Left kidney (tissue), 1 donor: ENCODE measurements at regions not wholly inside any gene's neighbourhood (a gene's known extent, or its start where the extent isn't known, plus 50 kb on each side); places are given as distances from the start of the nearest gene placed in this dataset.
A peak's percentile ranks its signal among the peaks of the same experiment; 100 is the strongest.

Experiments
- DNase-seq: peaks from one replicate; pipeline ENCODE4 v3.0.0-alpha.2; 2013

- DNase-seq = peak; percentile 36
Observed at GRCh38 chr22:48536541-48537342, 1290.9 kb downstream of the BRD1 start.

- no peak for DNase-seq
Observed at GRCh38 chr22:48535868-48536540, 1291.7 kb downstream of the BRD1 start.

GRCh38 chr22:48534395-48534958 lies 1293.2 kb downstream of the BRD1 start:
- DNase-seq = no peak

GRCh38 chr22:48532986-48533385 lies 1294.7 kb downstream of the BRD1 start:
- no peak for DNase-seq

- no peak for DNase-seq
Observed at GRCh38 chr22:48531761-48532435, 1295.8 kb downstream of the BRD1 start.

GRCh38 chr22:48531108-48531507 lies 1296.6 kb downstream of the BRD1 start:
- DNase-seq = no peak

- DNase-seq = no peak
Observed at GRCh38 chr22:48530666-48531065, 1297.0 kb downstream of the BRD1 start.

- DNase-seq = no peak
Observed at GRCh38 chr22:48528221-48528915, 1299.3 kb downstream of the BRD1 start.

- no peak for DNase-seq
Observed at GRCh38 chr22:48523761-48524160, 1303.9 kb downstream of the BRD1 start.

GRCh38 chr22:48523091-48523490 lies 1304.6 kb downstream of the BRD1 start:
- DNase-seq = no peak

- DNase-seq = no peak
Observed at GRCh38 chr22:48522271-48522670, 1305.4 kb downstream of the BRD1 start.

- peak; percentile 59 for DNase-seq
Observed at GRCh38 chr22:48520884-48521588, 1306.6 kb downstream of the BRD1 start.

- no peak for DNase-seq
Observed at GRCh38 chr22:48520207-48520606, 1307.5 kb downstream of the BRD1 start.

GRCh38 chr22:48517039-48518030 lies 1310.3 kb downstream of the BRD1 start:
- no peak for DNase-seq

GRCh38 chr22:48516571-48516970 lies 1311.1 kb downstream of the BRD1 start:
- DNase-seq = no peak

GRCh38 chr22:48515571-48516200 lies 1312.0 kb downstream of the BRD1 start:
- no peak for DNase-seq

- no peak for DNase-seq
Observed at GRCh38 chr22:48513929-48514328, 1313.7 kb downstream of the BRD1 start.

- no peak for DNase-seq
Observed at GRCh38 chr22:48513446-48513845, 1314.2 kb downstream of the BRD1 start.

- no peak for DNase-seq
Observed at GRCh38 chr22:48511781-48512327, 1315.8 kb downstream of the BRD1 start.
